Endothelial cell of umbilical vein (primary cell): ENCODE measurements at regions not wholly inside any gene's neighbourhood (a gene's known extent, or its start where the extent isn't known, plus 50 kb on each side); places are given as distances from the start of the nearest gene placed in this dataset.

ENCODE experiments used
- BruUV-seq: library from RNA; stranded (reverse); fragments of 400-500 nt; replicated peaks from 2 replicates; lab custom pipeline; 2021; lab: Mats Ljungman, UMichigan
- CTCF ChIA-PET: fragments of 300-600, 350-600 bp; sonication (Branson Sonifier 250); formaldehyde crosslinking; loops from one replicate; lab custom pipeline; 2021; ENCODE audit warnings: antibody characterized with exemption, inconsistent platforms; lab: Charles Lee
- POLR2A ChIA-PET: fragments of 300-600, 350-600 bp; sonication (Branson Sonifier 250); formaldehyde crosslinking; loops from one replicate; lab custom pipeline; 2021; ENCODE audit warnings: antibody characterized with exemption, inconsistent platforms; lab: Charles Lee
- DNase-seq: peaks from one replicate; pipeline ENCODE4 v3.0.0-alpha.2; 2011; ENCODE audit warnings: low read depth, low spot score
- FAIRE-seq: peaks from 2 replicates; lab custom pipeline; 2011; peaks lifted over from hg19 to GRCh38; lab: Jason Lieb, UNC
- H2AFZ ChIP-seq: 2 replicates; pipeline ENCODE4 v1.6.0; 2012; ENCODE audit warnings: low read depth, low read length, control low read depth, inconsistent platforms
- H3K27ac ChIP-seq: 2 replicates; pipeline ENCODE4 v1.5.1; 2011; ENCODE audit warnings: low read depth, mild to moderate bottlenecking, control low read depth, low read length, moderate library complexity; ENCODE audit not compliant: insufficient read depth
- H3K27me3 ChIP-seq, 2 experiments: 2 replicates each; pipeline versions ENCODE4 v1.6.0 to v1.6.1; 2011; ENCODE audit warnings: low read length in 2 of 2, mixed read lengths in 1 of 2; ENCODE audit not compliant: control insufficient read depth in 2 of 2, insufficient read depth in 2 of 2
- H3K36me3 ChIP-seq, 2 experiments: 2 replicates in 1 of 2; 3 replicates in 1 of 2; pipeline ENCODE4 v1.5.1; 2011; ENCODE audit warnings: low read length in 2 of 2, mild to moderate bottlenecking in 1 of 2, moderate library complexity in 1 of 2; ENCODE audit not compliant: control insufficient read depth in 2 of 2, insufficient read depth in 2 of 2; ENCODE audit errors: extremely low read depth in 1 of 2
- H3K4me1 ChIP-seq: 3 replicates; pipeline ENCODE4 v1.5.1; 2011; ENCODE audit warnings: mild to moderate bottlenecking, low read length; ENCODE audit not compliant: control insufficient read depth, insufficient read depth; ENCODE audit errors: extremely low read depth
- H3K4me2 ChIP-seq: 2 replicates; pipeline ENCODE4 v1.6.1; 2011; ENCODE audit warnings: low read length, control low read depth, mixed read lengths; ENCODE audit not compliant: insufficient read depth
- H3K4me3 ChIP-seq, 3 experiments: fragments of 200-600 bp in 1 of 3; sonication (generic), shearing (Covaris generic) in 1 of 3; replicated peaks in 1 of 3; 2 replicates each; pipeline ENCODE4 v1.5.1; 2011 to 2016; ENCODE audit warnings: control low read depth in 3 of 3, low read length in 3 of 3, mild to moderate bottlenecking in 2 of 3, inconsistent platforms in 1 of 3, low read depth in 1 of 3, moderate library complexity in 1 of 3; ENCODE audit not compliant: insufficient read depth in 1 of 3
- H3K79me2 ChIP-seq: 2 replicates; pipeline ENCODE4 v1.6.0; 2012; ENCODE audit warnings: low read length, inconsistent platforms; ENCODE audit not compliant: control insufficient read depth, insufficient read depth
- H3K9ac ChIP-seq: replicated peaks from 2 replicates; pipeline ENCODE3; 2011; ENCODE audit warnings: low read length, control low read depth; ENCODE audit not compliant: insufficient read depth; ENCODE audit errors: extremely low read depth
- H3K9me1 ChIP-seq: replicated peaks from 3 replicates; pipeline ENCODE4 v1.6.0; 2011; ENCODE audit warnings: mild to moderate bottlenecking, low read length; ENCODE audit not compliant: control insufficient read depth, insufficient read depth; ENCODE audit errors: extremely low read depth
- H3K9me3 ChIP-seq: replicated peaks from 2 replicates; pipeline ENCODE4 v1.5.1; 2012; ENCODE audit warnings: low read length, inconsistent platforms; ENCODE audit not compliant: control insufficient read depth, insufficient read depth
- H4K20me1 ChIP-seq: replicated peaks from 2 replicates; pipeline ENCODE3; 2011; ENCODE audit warnings: mild to moderate bottlenecking, low read length; ENCODE audit not compliant: control insufficient read depth, insufficient read depth; ENCODE audit errors: extremely low read depth
- EZH2 ChIP-seq: IDR thresholded peaks from 2 replicates; pipeline ENCODE4 v1.6.1; 2012; ENCODE audit warnings: borderline replicate concordance, low read depth, mild to moderate bottlenecking, moderate library complexity, low read length, inconsistent platforms; ENCODE audit not compliant: severe bottlenecking
- FOS ChIP-seq: IDR thresholded peaks from 2 replicates; pipeline ENCODE4 v1.6.1; 2011; ENCODE audit warnings: mild to moderate bottlenecking, low read length, moderate library complexity, borderline replicate concordance; ENCODE audit not compliant: insufficient read depth
- GATA2 ChIP-seq: IDR thresholded peaks from 2 replicates; pipeline ENCODE4 v1.7.0; 2011; ENCODE audit warnings: low read depth, mild to moderate bottlenecking, moderate library complexity, mixed read lengths, low read length; ENCODE audit not compliant: insufficient read length, insufficient read depth
- JUN ChIP-seq: IDR thresholded peaks from 2 replicates; pipeline ENCODE4 v1.6.1; 2011; ENCODE audit warnings: borderline replicate concordance, low read depth; ENCODE audit not compliant: insufficient read length, insufficient read depth
- MYC ChIP-seq: IDR thresholded peaks from one replicate; pipeline ENCODE4 v1.6.1; 2011; ENCODE audit warnings: mild to moderate bottlenecking, low read depth, low read length
- POLR2A ChIP-seq: IDR thresholded peaks from 2 replicates; pipeline ENCODE4 v1.6.1; 2012; ENCODE audit warnings: low read depth, mild to moderate bottlenecking, control low read depth, low read length
- POLR2AphosphoS5 ChIP-seq: IDR thresholded peaks from 2 replicates; pipeline ENCODE4 v1.6.1; 2012; ENCODE audit warnings: low read depth, mild to moderate bottlenecking, control low read depth, low read length, moderate library complexity; ENCODE audit not compliant: insufficient read depth
- dilution Hi-C: fragments of 300-500 bp; cut with MboI; formaldehyde crosslinking; loops from one replicate; pipeline ENCODE4 v1.15.0; 2019; ENCODE audit warnings: low sequenced_read_pairs; ENCODE audit not compliant: extremely low pct_ligation_motif_present
- intact Hi-C: fragments of 100-400 bp; cut with micrococcal nuclease; formaldehyde crosslinking; loops from one replicate; pipeline ENCODE4 v1.10.0; 2022
- TF ChIP-seq, protein P1 (sequence below), 2 donors: IDR thresholded peaks; 1 replicate in 1 of 2; 2 replicates in 1 of 2; pipeline ENCODE4 v1.5.1; 2011; ENCODE audit warnings: low read length in 2 of 2, mild to moderate bottlenecking in 2 of 2, moderate library complexity in 2 of 2, control low read depth in 1 of 2, inconsistent platforms in 1 of 2, low read depth in 1 of 2; ENCODE audit not compliant: insufficient read depth in 1 of 2; ENCODE audit errors: extremely low read depth in 1 of 2
- TF ChIP-seq, protein P2 (sequence below): IDR thresholded peaks from 2 replicates; pipeline ENCODE4 v1.6.1; 2011; ENCODE audit not compliant: insufficient read depth, insufficient read length

DNA sequence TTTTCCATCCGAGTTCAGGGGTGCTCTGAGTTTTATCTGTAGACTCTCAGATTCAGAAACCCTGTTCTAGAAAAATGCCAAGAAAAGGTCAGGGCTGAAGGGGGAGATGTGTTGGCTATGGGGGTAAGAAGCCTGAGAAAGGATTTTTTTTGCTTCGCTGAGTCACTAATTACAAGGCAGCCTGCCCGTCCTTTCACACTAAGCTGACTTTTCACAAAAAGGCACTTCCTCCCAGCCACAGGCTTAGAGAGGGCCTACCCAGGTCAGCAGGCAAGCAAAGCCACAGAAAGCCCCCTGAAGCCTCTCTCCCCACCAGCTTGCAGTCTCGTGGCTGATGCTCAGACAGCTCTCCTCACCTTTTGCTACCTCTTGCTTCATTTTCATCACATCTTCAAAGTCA lies 192.6 kb upstream of the PRICKLE2 start:
- Histone ChIP-seq H2AFZ (no peak overlapping the region), H3K79me2 (no peaks in the 10 kb centered on the region), H4K20me1 (no peaks in the 10 kb centered on the region), H3K36me3 (no peaks in the 10 kb centered on the region), H3K9me1 (no peaks in the 10 kb centered on the region), H3K4me2 (no peak overlapping the region), H3K4me3 (no peak overlapping the region), H3K27ac (no peak overlapping the region), H3K4me1 (no peaks in the 10 kb centered on the region), H3K9me3 (no peaks in the 10 kb centered on the region), H3K27me3 (peaks cover 0 to 3% of the 10 kb centered on the region in 2 experiments), H3K9ac (no peak overlapping the region)
- DNase-seq (no peak), FAIRE-seq (no peak)
- intact Hi-C loops (no loop called here), dilution Hi-C loops (no loop called here)
- ChIA-PET POLR2A (no interaction called here), CTCF (interaction anchor here (1.0 kb wide), 1 partner anchor 9 kb away, joined by 3 read pairs; no protein-coding TSS in a partner anchor)
- BruUV-seq = no TSS peak
- TF ChIP-seq FOS (no peak), JUN (no peak), POLR2A (no peak), GATA2 (no peak), EZH2 (no peak), MYC (no peak), POLR2AphosphoS5 (no peak)
- TF ChIP-seq, protein P1, sequence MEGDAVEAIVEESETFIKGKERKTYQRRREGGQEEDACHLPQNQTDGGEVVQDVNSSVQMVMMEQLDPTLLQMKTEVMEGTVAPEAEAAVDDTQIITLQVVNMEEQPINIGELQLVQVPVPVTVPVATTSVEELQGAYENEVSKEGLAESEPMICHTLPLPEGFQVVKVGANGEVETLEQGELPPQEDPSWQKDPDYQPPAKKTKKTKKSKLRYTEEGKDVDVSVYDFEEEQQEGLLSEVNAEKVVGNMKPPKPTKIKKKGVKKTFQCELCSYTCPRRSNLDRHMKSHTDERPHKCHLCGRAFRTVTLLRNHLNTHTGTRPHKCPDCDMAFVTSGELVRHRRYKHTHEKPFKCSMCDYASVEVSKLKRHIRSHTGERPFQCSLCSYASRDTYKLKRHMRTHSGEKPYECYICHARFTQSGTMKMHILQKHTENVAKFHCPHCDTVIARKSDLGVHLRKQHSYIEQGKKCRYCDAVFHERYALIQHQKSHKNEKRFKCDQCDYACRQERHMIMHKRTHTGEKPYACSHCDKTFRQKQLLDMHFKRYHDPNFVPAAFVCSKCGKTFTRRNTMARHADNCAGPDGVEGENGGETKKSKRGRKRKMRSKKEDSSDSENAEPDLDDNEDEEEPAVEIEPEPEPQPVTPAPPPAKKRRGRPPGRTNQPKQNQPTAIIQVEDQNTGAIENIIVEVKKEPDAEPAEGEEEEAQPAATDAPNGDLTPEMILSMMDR (IDR thresholded peaks at IDR 0.05; ENCODE audit: extremely low read depth in 1 of 2, insufficient read depth in 1 of 2, low read depth in 1 of 2, low read length in 2 of 2) = no peak
- TF ChIP-seq, protein P2, sequence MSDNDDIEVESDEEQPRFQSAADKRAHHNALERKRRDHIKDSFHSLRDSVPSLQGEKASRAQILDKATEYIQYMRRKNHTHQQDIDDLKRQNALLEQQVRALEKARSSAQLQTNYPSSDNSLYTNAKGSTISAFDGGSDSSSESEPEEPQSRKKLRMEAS = no peak
